Fibroblast of upper back skin (primary cell): ENCODE measurements at regions not wholly inside any gene's neighbourhood (a gene's known extent, or its start where the extent isn't known, plus 50 kb on each side); places are given as distances from the start of the nearest gene placed in this dataset.
"Not testable (repeated sequence)": the region's sequence is repeated elsewhere in the genome, so short reads cannot be mapped to it uniquely, and the experiment has no call there.

Experiments used
- DNase-seq: peaks from one replicate; pipeline ENCODE4 v3.0.0-alpha.2; 2013

DNA sequence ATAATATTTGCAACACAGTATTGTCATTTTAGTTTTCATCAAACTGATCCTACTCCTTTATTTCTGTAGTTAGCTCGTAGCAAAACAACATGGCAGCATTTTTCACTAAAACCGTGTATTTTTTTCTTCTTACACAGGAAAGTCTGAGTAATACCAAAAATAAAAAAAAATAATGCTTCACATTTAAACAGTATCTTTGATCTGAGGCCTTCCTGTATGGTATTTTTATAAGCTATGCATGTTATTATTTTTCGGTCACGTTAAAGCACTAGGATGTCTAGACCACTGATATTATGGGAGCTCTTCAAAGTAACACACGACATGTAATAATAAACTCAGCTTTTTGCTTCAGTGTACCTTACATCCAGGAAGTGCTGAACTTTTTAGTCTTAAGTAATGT is 94.1 kb upstream of the SRD5A3 start:
- no peak for DNase-seq

GRCh38 chr4:55253948-55254593 is 92.0 kb upstream of the SRD5A3 start:
- DNase-seq, result no peak

- DNase-seq, result peak; percentile 71
Observed at GRCh38 chr4:55255179-55255578, 90.9 kb upstream of the SRD5A3 start.

GRCh38 chr4:55256787-55257186 is 89.3 kb upstream of the SRD5A3 start:
- no peak for DNase-seq

DNA sequence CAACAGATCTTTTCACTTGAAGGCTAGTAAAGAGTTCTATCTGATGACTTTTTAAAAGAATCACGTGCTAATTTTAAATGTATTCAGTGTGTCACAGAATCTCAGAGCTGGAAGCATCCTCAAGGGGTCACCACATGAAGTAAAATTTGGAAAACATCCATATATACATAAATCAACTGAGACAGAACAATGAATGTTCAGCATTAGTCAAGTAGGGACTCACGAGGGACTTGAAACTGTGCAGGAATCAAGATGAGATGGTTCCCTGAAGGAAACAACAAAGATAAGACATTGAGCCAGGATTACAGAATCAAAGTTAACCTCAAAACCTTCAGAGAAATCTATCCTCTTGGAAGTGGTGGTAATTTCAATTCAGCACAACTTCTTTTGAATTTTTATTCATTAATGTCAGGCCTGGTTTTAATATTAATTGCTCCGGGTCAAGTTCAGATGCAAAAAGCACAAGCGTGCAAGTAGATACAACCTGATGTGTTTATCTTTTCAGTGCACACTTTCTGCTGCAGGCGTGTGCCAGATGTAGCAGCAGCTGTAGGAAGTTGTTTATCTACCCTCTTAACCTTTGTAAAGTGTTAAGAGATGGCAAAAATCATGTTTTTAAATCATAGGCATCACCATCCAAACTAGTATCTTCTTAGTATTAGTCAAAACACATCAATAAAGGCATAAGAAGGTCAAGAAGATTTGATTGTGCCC is 87.7 kb upstream of the SRD5A3 start:
- DNase-seq, result peak; percentile 48

DNA sequence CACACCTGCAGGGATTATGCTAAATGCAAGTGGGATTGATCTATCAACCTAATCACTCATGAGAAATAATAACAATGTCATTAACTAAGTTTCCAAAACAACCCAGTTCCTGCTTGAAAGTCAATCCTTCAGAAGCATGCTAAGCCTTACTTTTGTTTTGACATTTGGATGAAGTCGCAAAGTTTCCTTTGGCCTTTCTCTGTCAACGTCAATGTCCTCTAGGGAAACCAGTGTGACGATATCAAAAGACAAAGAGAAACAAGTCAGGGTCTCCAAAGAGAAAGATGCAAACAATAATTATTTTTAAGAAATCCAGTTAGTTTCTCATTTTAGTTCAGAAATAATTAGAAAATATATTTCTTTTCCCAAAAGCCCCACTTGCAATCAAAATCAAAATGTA is 86.7 kb upstream of the SRD5A3 start:
- DNase-seq, result no peak

GRCh38 chr4:55269470-55269869 is 76.6 kb upstream of the SRD5A3 start:
- DNase-seq, result no peak

DNA sequence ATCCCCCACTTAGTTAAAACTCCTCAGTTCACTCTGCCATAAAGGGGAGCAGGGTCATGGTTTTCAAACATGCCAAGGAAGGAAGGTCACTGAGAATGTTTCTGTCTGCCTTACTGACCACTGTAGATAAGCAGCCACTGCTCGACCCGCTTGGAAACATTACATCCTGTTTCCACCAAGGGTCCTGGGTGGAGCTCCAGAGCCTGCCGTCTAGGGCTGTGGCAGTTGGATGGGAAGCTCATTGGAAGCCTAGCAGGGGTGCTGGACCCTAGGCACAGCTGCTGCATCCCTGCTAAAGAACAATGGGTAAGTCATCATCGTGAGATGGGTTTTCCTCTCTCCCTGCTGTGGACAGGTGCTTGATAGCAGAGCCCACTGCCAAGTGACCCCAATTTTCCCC is 76.0 kb upstream of the SRD5A3 start:
- DNase-seq, result no peak

DNA sequence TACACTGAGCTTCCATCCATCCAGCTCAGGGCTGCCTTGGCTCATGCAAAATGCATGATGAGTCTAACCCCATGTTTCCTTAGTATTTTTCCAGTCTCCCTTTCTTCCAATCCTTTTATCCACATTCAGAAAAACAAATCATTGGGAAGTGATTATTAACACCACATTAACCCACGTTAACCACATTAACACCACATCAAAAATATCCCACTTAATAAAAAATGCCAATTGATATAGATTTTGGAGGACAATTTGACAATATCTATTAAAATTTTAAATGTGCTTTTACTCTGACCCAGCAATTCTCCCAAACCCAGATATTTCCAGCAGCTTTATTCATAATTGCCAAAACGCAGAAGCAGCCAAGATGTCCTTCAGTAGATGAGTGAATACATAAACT is 75.6 kb upstream of the SRD5A3 start:
- no peak for DNase-seq

GRCh38 chr4:55272102-55272501 is 73.9 kb upstream of the SRD5A3 start:
- DNase-seq, result no peak

DNA sequence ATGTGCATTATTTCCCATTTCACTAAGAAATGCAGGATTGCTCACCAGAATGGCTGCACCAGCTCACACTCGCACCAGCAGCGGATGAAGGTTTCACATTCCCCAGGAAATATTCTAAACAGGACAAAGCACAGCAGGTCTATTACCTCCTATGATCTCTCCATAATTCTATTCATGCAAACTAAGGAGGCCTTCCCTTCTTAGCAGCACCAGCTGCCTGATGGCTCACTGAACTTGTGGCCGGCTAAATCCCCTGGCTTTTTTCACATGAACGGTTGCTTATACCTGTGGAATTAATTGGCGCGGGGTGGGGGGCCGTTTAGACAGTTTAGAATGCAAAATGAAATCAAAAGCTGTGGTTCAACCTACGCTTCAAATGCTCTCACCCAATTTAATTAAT is 73.5 kb upstream of the SRD5A3 start:
- no peak for DNase-seq

DNA sequence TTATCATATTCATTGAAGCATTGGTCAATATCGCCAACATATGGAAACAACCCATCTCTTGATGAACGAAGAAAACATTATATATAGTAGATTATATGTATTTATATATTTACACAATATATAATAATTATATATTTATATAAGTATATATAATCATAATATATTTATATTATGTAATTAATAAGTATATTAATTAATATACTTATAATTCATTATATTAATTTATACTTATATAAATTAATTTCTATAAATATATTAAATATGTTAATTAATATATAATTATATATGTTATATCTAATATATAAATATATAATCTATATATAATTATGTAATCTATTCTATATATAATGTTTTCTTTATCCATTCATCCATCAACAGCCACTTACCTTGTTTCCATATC is 69.0 kb upstream of the SRD5A3 start:
- no peak for DNase-seq

- no peak for DNase-seq
Observed at GRCh38 chr4:55278316-55278715, 67.7 kb upstream of the SRD5A3 start.

- not testable (repeated sequence) for DNase-seq
Observed at GRCh38 chr4:55280474-55280873, 65.6 kb upstream of the SRD5A3 start.

DNA sequence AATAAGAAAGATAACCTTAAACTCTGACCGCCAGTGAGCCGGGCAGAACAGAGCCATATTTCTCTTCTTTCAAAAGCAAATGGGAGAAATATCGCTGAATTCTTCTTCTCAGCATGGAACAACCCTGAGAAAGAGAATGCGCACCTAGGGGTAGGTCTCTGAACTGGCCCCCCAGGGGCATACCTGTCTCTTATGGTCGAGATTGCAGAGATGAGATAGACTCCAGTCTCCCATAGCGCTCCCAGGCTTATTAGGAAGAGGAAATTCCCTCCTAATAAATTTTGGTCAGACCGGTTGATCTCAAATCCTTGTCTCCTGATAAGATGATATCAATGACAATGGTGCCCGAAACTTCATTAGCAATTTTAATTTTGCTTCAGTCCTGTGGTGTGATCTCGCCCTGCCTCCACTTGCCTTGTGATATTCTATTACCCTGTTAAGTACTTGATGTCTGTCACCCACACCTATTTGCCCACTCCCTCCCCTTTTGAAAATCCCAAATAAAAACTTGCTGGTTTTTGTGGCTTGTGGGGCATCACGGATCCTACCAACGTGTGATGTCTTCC is 64.8 kb upstream of the SRD5A3 start:
- DNase-seq, result not testable (repeated sequence)

- DNase-seq, result no peak
Observed at GRCh38 chr4:55284331-55284730, 61.7 kb upstream of the SRD5A3 start.

DNA sequence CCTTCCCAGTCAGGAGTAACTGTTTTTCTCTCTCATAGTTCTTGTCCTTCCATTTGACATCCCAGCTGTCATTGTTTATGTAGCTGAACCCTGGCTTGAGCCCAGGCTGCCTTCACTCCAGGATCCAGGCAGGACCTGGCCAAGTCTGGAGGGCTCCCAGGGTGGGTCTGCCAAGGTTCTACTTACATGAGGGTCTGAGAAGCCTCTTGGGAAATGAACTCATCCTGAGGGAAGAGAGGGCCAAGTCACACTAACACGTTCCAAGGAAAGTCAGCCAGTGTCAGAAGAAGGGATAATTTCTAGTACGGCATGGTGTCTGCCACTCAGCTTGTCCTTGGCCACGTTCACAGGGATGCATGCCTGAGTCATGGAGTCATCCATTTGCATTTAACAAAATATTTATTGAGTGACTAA is 54.8 kb upstream of the SRD5A3 start:
- DNase-seq, result peak; percentile 10

DNA sequence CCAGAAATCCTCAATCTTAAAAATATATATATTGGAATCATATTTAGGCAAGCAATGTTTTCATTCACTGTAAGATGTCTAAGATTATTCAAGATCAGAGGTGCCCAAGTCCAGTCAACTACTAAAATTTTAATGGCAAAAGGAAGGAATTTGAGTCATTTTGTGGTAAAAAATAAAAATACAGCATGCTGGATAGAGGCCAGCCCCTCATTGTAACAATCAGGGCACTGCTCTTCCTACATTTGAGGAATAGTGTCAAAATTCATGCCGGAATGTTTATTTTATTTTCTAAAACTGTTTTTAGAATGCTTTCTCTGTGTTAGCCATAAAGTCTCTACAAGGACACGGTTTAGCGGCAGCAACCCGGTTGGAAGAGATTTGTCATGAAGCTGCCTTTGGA is 49.9 kb upstream of the SRD5A3 start:
- no peak for DNase-seq
